Brain pericyte (primary cell): ENCODE measurements at regions not wholly inside any gene's neighbourhood (a gene's known extent, or its start where the extent isn't known, plus 50 kb on each side); places are given as distances from the start of the nearest gene placed in this dataset.

ENCODE experiments used
- DNase-seq: peaks from one replicate; pipeline ENCODE4 v3.0.0-alpha.2; 2012; ENCODE audit warnings: low read depth, low spot score

DNA sequence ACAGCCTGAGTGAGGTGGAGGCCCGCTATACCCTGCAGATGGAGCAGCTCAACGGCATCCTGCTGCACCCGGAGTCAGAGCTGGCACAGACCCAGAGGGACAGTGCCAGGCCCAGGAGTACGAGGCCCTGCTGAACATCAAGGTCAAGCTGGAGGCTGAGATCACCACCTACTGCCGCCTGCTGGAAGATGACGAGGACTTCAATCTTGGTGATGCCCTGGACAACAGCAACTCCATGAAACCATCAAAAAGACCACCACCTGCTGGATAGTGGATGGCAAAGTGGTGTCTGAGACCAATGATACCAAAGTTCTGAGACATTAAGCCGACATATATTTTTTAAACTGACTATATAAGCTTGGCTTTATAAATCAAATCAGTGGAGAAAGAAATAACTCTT, 73.3 kb upstream of the HHIP start:
- no peak for DNase-seq

- no peak for DNase-seq
Observed at GRCh38 chr4:144574000-144574399, 72.0 kb upstream of the HHIP start.

DNA sequence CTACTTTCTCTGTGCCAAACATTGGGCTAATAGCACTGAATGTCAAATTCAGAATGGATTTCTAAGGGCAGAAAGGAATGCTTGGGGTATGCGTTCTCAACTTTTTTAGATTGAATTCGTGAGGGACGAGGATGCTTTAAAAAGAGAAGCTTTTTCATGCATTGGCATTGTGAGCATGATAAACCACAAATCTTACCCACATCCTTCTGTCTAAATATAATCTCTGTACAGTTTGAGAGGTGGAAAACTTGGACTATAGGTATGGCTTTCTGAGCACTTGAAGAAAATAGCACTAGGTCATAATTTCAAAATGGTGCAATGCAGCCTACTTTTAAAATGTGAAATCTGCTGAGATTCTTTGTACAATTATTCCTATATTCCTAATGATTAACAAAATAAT, 71.4 kb upstream of the HHIP start:
- no peak for DNase-seq

- DNase-seq = no peak
Observed at GRCh38 chr4:144575181-144575580, 70.8 kb upstream of the HHIP start.

DNA sequence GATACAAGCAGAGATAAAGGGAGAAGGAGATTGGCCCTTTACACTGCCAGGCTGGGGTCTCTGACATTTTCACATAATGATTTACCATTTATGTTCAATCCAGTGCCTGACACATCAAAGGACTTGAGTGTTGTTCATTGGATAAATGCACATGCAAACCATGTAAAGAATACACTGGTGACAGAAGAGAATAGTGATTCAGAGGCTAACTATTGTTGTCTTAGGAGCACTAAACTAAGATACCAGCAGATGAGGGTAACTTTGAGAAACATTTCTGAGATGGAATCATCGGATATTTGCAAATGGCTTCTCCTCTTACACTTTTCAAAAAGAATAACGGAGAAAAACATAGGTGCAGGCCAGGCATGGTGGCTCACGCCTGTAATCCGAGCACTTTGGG, 67.3 kb upstream of the HHIP start:
- no peak for DNase-seq

- DNase-seq = no peak
Observed at GRCh38 chr4:144579411-144580030, 66.4 kb upstream of the HHIP start.

GRCh38 chr4:144580430-144580829, 65.5 kb upstream of the HHIP start:
- no peak for DNase-seq

- no peak for DNase-seq
Observed at GRCh38 chr4:144582105-144582850, 63.7 kb upstream of the HHIP start.

- DNase-seq = peak; percentile 31
Observed at GRCh38 chr4:144582975-144583374, 63.0 kb upstream of the HHIP start.

GRCh38 chr4:144583658-144584057, 62.3 kb upstream of the HHIP start:
- peak; percentile 32 for DNase-seq

DNA sequence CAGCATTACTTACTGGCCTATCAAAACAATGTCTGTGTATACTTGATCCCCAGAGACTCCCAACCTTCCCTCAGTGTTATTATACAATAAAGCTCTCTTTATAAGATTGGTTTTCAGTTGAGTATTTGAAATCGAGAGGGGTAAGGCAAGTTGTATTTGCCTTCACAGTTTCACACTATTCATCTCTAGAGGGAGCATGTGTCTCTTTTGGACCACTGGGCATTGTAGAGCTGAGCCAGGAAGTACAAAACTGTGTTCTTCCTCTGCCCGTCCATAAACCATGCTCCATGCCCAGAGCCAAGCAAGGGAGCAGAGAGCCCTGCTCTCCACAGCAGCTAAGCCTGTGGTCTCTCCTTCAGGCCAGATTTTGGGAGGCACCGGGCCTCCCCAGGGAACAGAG, 61.5 kb upstream of the HHIP start:
- no peak for DNase-seq

- no peak for DNase-seq
Observed at GRCh38 chr4:144589512-144589911, 56.4 kb upstream of the HHIP start.

- DNase-seq = no peak
Observed at GRCh38 chr4:144590020-144590419, 55.9 kb upstream of the HHIP start.

GRCh38 chr4:144591401-144591800, 54.6 kb upstream of the HHIP start:
- DNase-seq = peak; percentile 31

- DNase-seq = no peak
Observed at GRCh38 chr4:144592264-144592663, 53.7 kb upstream of the HHIP start.

- DNase-seq = no peak
Observed at GRCh38 chr4:144594471-144594986, 51.4 kb upstream of the HHIP start.

- DNase-seq = no peak
Observed at GRCh38 chr4:144595681-144596080, 50.3 kb upstream of the HHIP start.
